ENCODE measurements at regions not wholly inside any gene's neighbourhood (a gene's known extent, or its start where the extent isn't known, plus 50 kb on each side); places are given as distances from the start of the nearest gene placed in this dataset.

GRCh38 chr22:44604455-44604854 is 97.5 kb upstream of the PRR5 start:
- TF ChIP-seq POLR2A (IDR thresholded peaks at IDR 0.05; ENCODE audit: low read length) (no peak), GATA1 (IDR thresholded peaks at IDR 0.05; ENCODE audit: low read depth, low read length) (no peak)
